Choroid plexus epithelial cell (primary cell): ENCODE measurements at regions not wholly inside any gene's neighbourhood (a gene's known extent, or its start where the extent isn't known, plus 50 kb on each side); places are given as distances from the start of the nearest gene placed in this dataset.

Source experiments
- DNase-seq: peaks from one replicate; pipeline ENCODE4 v3.0.0-alpha.2; 2010; ENCODE audit warnings: low read depth
- H3K4me3 ChIP-seq: 2 replicates; pipeline ENCODE4 v1.5.1; 2011; ENCODE audit warnings: low read depth, mild to moderate bottlenecking, control low read depth, low read length, moderate library complexity
- TF ChIP-seq, protein P1 (sequence below): conservative IDR thresholded peaks from 2 replicates; pipeline ENCODE4 v1.5.1; 2011; ENCODE audit warnings: low read depth, mild to moderate bottlenecking, control low read depth, inconsistent platforms, low read length, moderate library complexity

DNA sequence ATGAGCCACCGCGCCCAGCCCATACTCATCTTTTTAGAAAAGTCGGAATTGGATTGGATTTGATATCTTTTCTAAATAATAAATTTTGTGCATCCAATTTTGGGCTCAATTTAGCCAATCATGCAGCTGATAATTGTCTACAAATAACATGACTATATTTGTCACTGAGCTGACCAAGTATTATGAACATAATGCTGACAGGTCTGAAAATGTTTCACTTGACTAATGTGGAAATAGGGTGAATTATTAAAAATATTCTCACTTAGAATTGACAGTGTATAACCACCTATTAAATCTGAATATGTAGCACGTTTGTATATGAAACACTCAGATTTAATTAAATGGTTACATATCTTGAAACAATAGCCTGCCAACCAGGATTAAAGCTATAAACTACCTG lies 657.2 kb upstream of the FSHR start:
- DNase-seq: no peak
- TF ChIP-seq, protein P1, sequence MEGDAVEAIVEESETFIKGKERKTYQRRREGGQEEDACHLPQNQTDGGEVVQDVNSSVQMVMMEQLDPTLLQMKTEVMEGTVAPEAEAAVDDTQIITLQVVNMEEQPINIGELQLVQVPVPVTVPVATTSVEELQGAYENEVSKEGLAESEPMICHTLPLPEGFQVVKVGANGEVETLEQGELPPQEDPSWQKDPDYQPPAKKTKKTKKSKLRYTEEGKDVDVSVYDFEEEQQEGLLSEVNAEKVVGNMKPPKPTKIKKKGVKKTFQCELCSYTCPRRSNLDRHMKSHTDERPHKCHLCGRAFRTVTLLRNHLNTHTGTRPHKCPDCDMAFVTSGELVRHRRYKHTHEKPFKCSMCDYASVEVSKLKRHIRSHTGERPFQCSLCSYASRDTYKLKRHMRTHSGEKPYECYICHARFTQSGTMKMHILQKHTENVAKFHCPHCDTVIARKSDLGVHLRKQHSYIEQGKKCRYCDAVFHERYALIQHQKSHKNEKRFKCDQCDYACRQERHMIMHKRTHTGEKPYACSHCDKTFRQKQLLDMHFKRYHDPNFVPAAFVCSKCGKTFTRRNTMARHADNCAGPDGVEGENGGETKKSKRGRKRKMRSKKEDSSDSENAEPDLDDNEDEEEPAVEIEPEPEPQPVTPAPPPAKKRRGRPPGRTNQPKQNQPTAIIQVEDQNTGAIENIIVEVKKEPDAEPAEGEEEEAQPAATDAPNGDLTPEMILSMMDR: no peak
- no peak overlapping the region for H3K4me3 ChIP-seq

DNA sequence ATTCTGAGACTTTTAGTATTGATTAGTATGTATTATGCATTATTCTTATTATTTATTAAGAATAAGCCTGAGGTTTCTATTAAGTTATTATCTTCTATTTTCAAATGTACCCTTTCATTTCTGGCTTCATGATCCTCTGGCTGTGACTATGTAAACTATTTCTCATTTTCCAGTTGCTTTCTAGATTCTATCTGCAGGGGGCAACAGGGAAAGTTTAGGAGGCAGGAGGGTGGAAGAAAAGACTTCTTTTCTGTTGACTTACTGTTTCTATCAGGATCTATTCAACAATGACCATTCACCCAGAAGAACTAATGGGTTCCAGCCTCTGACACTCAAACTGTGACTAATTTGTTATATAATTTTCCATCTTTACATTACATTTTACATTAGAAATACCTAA lies 653.4 kb upstream of the FSHR start:
- DNase-seq: no peak
- TF ChIP-seq, protein P1: no peak
- H3K4me3 ChIP-seq: no peak overlapping the region

DNA sequence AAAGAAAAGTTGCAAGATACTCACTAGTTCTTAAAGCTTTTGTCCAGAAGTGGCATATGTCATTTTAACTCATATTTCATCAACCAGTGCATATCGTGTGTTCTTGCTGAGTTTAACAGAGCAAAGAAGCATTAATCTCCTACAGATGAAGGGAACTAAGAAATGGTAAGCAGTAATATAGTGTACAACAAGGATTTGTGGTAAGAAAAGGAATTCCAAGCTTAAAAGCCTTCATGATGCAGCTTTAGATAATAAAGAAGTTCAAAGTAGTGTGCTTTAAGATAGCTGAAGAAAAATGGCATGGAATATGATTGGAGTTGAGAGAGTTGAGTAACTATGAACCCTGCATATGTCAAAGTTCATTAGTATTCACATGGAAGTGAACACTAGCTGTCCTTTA lies 649.8 kb upstream of the FSHR start:
- H3K4me3 ChIP-seq: no peak overlapping the region
- DNase-seq: no peak
- TF ChIP-seq, protein P1: no peak

DNA sequence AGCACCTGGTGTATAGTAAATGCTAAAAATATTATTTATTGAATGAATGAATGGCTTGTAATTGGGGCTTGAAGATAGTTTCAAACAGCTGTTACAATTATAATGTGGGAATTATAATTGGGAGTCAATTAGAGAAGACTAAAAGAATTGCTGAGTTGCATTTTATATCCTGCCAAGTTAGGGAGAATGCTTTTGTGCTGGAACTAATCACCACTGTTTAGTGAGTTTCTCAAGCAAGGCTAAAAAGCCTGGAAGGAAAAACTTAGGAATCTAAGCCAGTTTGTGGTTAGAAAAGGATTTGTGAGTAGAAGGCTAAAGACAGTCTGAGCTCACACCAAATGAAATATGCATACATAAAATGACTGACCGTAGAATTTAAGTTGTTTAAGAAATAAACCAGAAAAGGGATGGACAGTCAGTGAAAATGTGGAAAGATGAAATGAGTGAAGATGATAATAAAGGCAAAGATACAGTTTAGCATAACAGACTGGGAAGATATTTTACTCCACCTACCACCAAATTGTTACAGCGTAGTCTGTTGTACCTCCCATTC lies 647.7 kb upstream of the FSHR start:
- TF ChIP-seq, protein P1: no peak
- DNase-seq: no peak
- H3K4me3 ChIP-seq: no peak overlapping the region

DNA sequence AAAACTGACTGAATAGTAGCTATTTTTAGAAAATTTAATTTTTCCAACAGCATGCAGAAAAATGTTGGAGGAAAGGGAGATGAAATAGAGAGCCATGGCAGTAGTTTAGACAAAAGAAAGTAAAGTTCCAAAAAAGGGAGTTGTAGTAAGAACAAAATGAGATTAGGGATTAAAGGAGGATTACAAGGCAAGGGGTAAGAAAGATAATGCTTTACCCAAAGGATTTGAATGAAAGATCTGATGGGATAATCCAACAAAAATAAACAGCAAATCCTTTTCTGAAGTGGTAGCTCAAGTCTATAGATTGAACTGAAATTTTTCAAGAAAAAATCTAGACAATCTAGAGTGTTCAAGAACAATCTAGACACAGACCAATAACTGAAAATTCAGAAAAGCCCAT lies 644.3 kb upstream of the FSHR start:
- DNase-seq: no peak
- TF ChIP-seq, protein P1: no peak
- no peak overlapping the region for H3K4me3 ChIP-seq

DNA sequence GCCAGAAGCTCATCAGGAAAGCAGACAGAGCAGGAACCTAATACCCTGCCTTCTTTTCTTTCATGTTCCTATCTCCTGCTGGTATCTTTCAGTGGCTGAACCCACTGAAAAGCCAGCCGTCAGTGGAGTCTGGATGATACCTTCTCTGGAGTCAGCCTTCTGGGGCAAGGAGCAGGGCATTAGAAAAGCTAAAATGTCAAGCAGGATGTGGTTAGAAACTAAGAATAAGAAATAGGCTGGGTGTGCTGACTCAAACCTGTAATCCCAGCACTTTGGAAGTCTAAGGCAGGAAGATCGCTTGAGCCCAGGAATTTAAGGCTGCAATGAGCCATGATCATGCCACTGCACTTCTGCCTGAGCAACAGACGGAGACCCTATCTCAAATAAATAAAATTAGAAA lies 642.0 kb upstream of the FSHR start:
- TF ChIP-seq, protein P1: no peak
- H3K4me3 ChIP-seq: no peak overlapping the region
- no peak for DNase-seq

DNA sequence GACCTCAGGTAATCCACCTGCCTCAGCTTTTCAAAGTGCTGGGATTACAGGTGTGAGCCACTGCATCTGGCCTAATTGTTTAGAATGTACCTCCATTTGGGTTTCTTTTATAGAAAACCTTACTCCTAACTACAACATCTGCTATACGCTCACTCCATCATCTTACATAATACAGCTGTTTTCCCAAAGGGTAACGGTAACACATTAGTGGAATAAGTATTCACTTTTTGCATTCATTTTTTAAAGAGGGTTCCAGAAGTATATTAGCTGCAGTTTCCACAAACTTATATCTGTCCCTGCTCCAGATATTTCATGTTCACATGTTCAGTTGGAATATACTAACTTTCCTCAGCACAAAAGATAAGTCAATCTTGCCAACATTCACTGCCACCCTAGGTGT lies 640.1 kb upstream of the FSHR start:
- DNase-seq: no peak
- H3K4me3 ChIP-seq: no peak overlapping the region
- TF ChIP-seq, protein P1: no peak
